Lower leg skin (tissue), 4 donors: ENCODE measurements at regions not wholly inside any gene's neighbourhood (a gene's known extent, or its start where the extent isn't known, plus 50 kb on each side); places are given as distances from the start of the nearest gene placed in this dataset.
A peak's percentile ranks its signal among the peaks of the same experiment; 100 is the strongest.

Experiments
- DNase-seq, 2 donors: peaks; one replicate each; pipeline ENCODE4 v3.0.0-alpha.2; 2019; ENCODE audit warnings: low spot score in 2 of 2
- H3K4me3 ChIP-seq: fragments of 200-600 bp; sonication (generic); 2 replicates; pipeline ENCODE4 v1.5.1; 2017; ENCODE audit warnings: mild to moderate bottlenecking, low read depth; ENCODE audit not compliant: poor library complexity, severe bottlenecking
- POLR2A ChIP-seq, 2 donors: fragments of 450-650 bp; IDR thresholded peaks; one replicate each; pipeline ENCODE4 v1.6.1; 2016 to 2017; ENCODE audit warnings: antibody characterized with exemption in 2 of 2, mild to moderate bottlenecking in 1 of 2, moderate library complexity in 1 of 2
- WGBS, 2 donors: methylation state at CpG; one replicate each; pipeline ENCODE4 v1.1.5; 2018; 5-methylcytosine and 5-hydroxymethylcytosine counted together
- intact Hi-C: fragments of 100-400 bp; cut with DNase I; formaldehyde crosslinking; loops from one replicate; pipeline ENCODE4 v1.15.0; 2023; ENCODE audit warnings: low total_unique reads
- TF ChIP-seq, protein P1 (sequence below), 3 donors: fragments of 450-650 bp; IDR thresholded peaks; one replicate each; pipeline ENCODE4 v1.5.1; 2016; ENCODE audit warnings: antibody characterized with exemption in 3 of 3, mild to moderate bottlenecking in 3 of 3, moderate library complexity in 2 of 3

DNA sequence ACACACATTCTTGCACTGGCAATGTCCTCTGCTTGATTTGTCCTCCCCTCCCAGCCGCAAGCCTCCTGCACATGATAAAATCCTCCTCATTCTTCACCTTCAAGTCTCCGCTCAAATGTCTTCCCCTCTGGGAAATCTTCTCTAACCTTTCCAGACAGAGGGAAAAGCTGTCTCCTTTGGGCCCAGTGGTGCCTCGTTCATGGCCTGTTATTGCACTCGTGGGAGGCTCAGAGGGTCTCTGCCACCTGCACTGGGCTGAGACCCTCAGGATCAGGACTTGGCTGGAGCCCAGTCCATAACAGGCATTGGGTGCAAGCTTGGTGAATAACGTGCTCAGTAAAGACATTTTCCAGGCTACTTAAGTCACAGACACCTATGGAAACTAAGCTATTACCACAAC is 68.6 kb downstream of the PTGR3 start:
- WGBS, 2 donors, result 79 to 80% methylated on average over 5 of the region's 5 CpGs
- no peak for DNase-seq
- no peak overlapping the region for H3K4me3 ChIP-seq
- intact Hi-C loops, result no loop called here
- TF ChIP-seq POLR2A (IDR thresholded peaks at IDR 0.05), result no peak
- TF ChIP-seq, protein P1, sequence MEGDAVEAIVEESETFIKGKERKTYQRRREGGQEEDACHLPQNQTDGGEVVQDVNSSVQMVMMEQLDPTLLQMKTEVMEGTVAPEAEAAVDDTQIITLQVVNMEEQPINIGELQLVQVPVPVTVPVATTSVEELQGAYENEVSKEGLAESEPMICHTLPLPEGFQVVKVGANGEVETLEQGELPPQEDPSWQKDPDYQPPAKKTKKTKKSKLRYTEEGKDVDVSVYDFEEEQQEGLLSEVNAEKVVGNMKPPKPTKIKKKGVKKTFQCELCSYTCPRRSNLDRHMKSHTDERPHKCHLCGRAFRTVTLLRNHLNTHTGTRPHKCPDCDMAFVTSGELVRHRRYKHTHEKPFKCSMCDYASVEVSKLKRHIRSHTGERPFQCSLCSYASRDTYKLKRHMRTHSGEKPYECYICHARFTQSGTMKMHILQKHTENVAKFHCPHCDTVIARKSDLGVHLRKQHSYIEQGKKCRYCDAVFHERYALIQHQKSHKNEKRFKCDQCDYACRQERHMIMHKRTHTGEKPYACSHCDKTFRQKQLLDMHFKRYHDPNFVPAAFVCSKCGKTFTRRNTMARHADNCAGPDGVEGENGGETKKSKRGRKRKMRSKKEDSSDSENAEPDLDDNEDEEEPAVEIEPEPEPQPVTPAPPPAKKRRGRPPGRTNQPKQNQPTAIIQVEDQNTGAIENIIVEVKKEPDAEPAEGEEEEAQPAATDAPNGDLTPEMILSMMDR (IDR thresholded peaks at IDR 0.05), result no peak

DNA sequence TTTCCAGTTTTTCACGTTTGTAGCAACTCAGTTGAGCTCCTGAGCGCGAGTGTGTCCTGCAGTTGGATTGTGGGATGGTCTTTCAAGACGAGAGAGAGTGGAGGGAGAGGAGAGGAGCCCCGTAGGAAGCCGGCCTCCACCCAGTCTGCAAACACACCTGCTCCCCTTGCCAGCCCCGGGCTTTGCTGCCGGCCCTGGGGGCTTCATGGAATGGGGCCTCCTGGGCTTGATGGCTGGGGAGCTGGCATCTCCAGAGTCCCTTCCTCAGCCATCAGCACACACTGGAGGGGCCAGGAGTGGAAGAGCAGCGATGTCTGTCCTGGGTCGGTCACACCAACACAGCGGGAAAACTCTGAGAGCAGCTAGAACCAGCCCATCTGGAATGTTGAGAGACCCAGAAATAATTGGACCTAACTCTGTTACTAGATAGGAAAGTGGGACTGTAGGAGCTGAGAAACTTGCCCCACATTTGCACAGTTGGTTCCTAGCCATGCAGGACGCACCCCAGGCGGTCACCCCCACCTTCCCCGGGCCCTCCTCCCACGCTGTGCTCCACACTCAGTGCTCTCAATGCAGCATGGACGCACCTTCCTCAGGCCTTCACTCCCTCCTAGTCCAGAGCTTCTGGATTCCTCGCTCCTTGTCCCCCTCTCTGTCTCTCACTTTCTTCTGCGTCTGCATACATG is 69.6 kb downstream of the PTGR3 start:
- H3K4me3 ChIP-seq, result no peak overlapping the region
- TF ChIP-seq, protein P1 (IDR thresholded peaks at IDR 0.05), result no peak
- no peak for TF ChIP-seq POLR2A (IDR thresholded peaks at IDR 0.05)
- 84 to 87% methylated on average over 16 to 18 of the region's 18 CpGs for WGBS, 2 donors
- no peak for DNase-seq
- intact Hi-C loops, result no loop called here

DNA sequence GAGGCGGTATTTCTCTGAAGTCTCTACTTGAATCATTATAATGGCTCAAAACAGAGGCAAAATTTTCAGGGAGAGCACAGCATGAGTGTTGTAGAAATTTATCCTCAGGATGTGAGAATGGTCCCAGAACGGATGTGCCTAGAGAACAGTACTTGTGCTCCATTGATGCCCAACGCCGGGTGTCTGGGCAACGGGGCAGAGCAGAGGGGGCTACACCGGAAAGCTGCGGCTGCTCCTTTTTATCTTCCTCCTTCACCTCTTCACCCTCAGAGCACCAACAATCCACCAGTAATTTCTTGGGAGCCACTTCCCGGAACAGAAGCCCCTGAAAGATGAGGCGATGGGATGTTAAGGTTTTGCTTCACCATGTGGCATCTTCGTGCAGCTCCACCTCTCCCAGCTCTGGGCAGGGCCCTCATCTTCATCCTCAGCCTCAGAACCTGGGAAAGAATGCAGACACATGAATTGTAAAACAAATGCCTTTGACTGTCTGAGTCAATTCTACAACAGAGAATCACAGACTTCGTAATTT is 71.5 kb downstream of the PTGR3 start:
- intact Hi-C loops, result no loop called here
- no peak for DNase-seq
- no peak overlapping the region for H3K4me3 ChIP-seq
- no peak for TF ChIP-seq POLR2A (IDR thresholded peaks at IDR 0.05)
- TF ChIP-seq, protein P1 (IDR thresholded peaks at IDR 0.05), result no peak
- WGBS, 2 donors, result 88 to 96% methylated on average over 11 of the region's 11 CpGs

DNA sequence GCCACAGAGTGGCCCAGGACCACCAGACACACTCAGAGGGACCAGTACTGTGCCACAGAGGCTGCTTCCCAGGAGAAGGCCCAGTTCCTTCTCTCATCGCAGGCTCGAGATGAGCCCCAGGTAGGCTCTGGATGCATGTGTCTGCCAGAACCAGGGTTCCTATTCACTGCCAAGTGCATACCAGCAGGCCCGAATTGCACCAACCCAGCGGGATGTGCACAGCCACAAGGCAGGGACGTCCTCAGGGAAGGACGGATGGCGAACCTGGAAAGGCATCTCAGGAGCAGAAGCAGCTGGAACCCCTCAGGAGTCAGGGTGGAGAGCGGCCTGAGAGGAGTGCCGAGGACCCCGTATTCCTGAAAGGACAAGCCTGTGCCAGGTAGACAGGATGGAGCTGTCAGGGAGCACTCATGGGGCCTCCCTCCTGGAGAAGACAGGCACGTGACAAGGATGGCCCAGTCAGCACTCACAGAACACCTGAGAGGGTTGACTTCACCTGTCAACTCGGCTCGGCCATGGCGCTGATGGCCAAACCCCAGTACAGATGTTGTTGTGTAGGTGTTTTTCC is 73.7 kb downstream of the PTGR3 start:
- WGBS, 2 donors, result 93 to 94% methylated on average over 13 to 14 of the region's 14 CpGs
- no peak for TF ChIP-seq POLR2A (IDR thresholded peaks at IDR 0.05)
- TF ChIP-seq, protein P1 (IDR thresholded peaks at IDR 0.05), result no peak
- H3K4me3 ChIP-seq, result no peak overlapping the region
- intact Hi-C loops, result no loop called here
- DNase-seq, result peak in 1 of 2 donors; percentile 7

DNA sequence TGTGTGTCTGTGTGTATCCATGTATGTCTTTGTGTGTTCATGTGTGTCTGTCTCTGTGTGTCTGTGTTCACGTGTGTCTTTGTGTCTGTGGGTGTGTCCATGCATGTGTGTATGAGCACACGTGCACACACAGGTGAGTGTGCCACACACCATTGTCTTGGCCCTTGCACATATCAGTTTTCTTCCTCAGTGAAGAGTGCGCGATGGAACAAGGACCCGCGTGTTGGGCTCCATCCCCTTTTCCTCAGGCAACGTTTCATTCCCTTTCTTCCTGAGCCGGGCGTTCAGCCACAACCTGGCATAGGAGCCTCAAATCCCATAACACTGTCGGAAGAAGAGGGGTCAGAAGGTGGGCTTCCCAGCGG is 74.3 kb downstream of the PTGR3 start:
- intact Hi-C loops, result no loop called here
- DNase-seq, result peak in 1 of 2 donors; percentile 4
- no peak overlapping the region for H3K4me3 ChIP-seq
- 82 to 88% methylated on average over 11 of the region's 11 CpGs for WGBS, 2 donors
- no peak for TF ChIP-seq POLR2A (IDR thresholded peaks at IDR 0.05)
- TF ChIP-seq, protein P1 (IDR thresholded peaks at IDR 0.05), result no peak
